Thyroid gland (tissue), 4 donors: ENCODE measurements at regions not wholly inside any gene's neighbourhood (a gene's known extent, or its start where the extent isn't known, plus 50 kb on each side); places are given as distances from the start of the nearest gene placed in this dataset.

Experiments used
- DNase-seq, 2 donors: peaks; one replicate each; pipeline ENCODE4 v3.0.0-alpha.2; 2019
- H3K27ac ChIP-seq, 3 donors: fragments of 200-600 bp; sonication (generic); 1 replicate in 2 of 3; 2 replicates in 1 of 3; pipeline ENCODE4 v1.5.1; 2016 to 2019; ENCODE audit warnings: mild to moderate bottlenecking in 1 of 3, moderate library complexity in 1 of 3
- H3K27me3 ChIP-seq: fragments of 200-600 bp; sonication (generic); one replicate; pipeline ENCODE4 v1.5.1; 2019
- H3K36me3 ChIP-seq, 2 donors: fragments of 200-600 bp; sonication (generic); one replicate each; pipeline ENCODE4 v1.5.1; 2016 to 2019
- H3K4me1 ChIP-seq, 2 donors: fragments of 200-600 bp; sonication (generic); one replicate each; pipeline ENCODE4 v1.5.1; 2017 to 2019
- H3K4me3 ChIP-seq, 3 donors: fragments of 200-600 bp; sonication (generic); replicated peaks in 1 of 3; 1 replicate in 2 of 3; 2 replicates in 1 of 3; pipeline ENCODE4 v1.5.1; 2016; ENCODE audit warnings: mild to moderate bottlenecking in 1 of 3
- H3K9me3 ChIP-seq: fragments of 200-600 bp; sonication (generic); one replicate; pipeline ENCODE4 v1.5.1; 2017
- POLR2A ChIP-seq, 2 donors: fragments of 450-650 bp; IDR thresholded peaks; one replicate each; pipeline ENCODE4 v1.6.1; 2017; ENCODE audit warnings: antibody characterized with exemption in 2 of 2, mild to moderate bottlenecking in 2 of 2, moderate library complexity in 1 of 2
- WGBS, 2 donors: methylation state at CpG; one replicate each; pipeline ENCODE4 v1.1.5; 2017; 5-methylcytosine and 5-hydroxymethylcytosine counted together
- intact Hi-C: fragments of 100-400 bp; cut with DNase I; formaldehyde crosslinking; loops from one replicate; pipeline ENCODE4 v1.15.1; 2023
- TF ChIP-seq, protein P1 (sequence below), 6 experiments: fragments of 200-600 bp in 3 of 6; fragments of 450-650 bp in 3 of 6; sonication (generic) in 3 of 6; IDR thresholded peaks; one replicate each; pipeline ENCODE4 v1.5.1; 2016 to 2019; ENCODE audit warnings: antibody characterized with exemption in 6 of 6, mild to moderate bottlenecking in 2 of 6, inconsistent platforms in 1 of 6, moderate library complexity in 1 of 6

DNA sequence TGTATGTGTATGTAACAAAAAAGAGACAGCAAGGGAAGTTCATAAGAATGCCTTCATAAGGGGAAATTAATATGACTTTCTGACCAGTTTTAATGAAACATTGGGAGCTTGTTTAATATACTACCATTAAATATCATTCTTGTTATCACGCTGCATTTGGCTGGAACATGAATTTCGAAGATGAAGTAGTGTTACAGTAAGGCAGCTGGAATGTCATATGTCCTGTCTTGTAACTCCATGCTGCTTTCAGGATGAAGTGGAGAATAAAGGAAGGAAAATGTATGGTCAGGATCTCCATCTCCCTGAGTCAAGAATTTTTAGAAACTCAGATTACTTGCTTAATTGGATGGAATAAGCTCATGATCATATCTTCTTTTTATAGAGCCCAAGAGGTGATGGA lies 61.5 kb upstream of the DMAC1 start:
- no peaks in the 10 kb centered on the region for H3K27me3 ChIP-seq
- no peak for TF ChIP-seq POLR2A (IDR thresholded peaks at IDR 0.05)
- TF ChIP-seq, protein P1, sequence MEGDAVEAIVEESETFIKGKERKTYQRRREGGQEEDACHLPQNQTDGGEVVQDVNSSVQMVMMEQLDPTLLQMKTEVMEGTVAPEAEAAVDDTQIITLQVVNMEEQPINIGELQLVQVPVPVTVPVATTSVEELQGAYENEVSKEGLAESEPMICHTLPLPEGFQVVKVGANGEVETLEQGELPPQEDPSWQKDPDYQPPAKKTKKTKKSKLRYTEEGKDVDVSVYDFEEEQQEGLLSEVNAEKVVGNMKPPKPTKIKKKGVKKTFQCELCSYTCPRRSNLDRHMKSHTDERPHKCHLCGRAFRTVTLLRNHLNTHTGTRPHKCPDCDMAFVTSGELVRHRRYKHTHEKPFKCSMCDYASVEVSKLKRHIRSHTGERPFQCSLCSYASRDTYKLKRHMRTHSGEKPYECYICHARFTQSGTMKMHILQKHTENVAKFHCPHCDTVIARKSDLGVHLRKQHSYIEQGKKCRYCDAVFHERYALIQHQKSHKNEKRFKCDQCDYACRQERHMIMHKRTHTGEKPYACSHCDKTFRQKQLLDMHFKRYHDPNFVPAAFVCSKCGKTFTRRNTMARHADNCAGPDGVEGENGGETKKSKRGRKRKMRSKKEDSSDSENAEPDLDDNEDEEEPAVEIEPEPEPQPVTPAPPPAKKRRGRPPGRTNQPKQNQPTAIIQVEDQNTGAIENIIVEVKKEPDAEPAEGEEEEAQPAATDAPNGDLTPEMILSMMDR (IDR thresholded peaks at IDR 0.05): no peak
- H3K4me1 ChIP-seq: no peaks in the 10 kb centered on the region
- H3K27ac ChIP-seq: no peak overlapping the region
- WGBS, 2 donors: 89 to 94% methylated on average over 2 of the region's 2 CpGs
- H3K4me3 ChIP-seq: no peak overlapping the region
- no peaks in the 10 kb centered on the region for H3K9me3 ChIP-seq
- no peaks in the 10 kb centered on the region for H3K36me3 ChIP-seq
- intact Hi-C loops: no loop called here
- no peak for DNase-seq

GRCh38 chr9:7860335-7860709 lies 60.7 kb upstream of the DMAC1 start:
- H3K4me3 ChIP-seq: no peak overlapping the region
- no peaks in the 10 kb centered on the region for H3K4me1 ChIP-seq
- H3K9me3 ChIP-seq: no peaks in the 10 kb centered on the region
- WGBS, 2 donors: 86 to 91% methylated on average over 1 of the region's 1 CpG
- intact Hi-C loops: no loop called here
- no peak for TF ChIP-seq POLR2A (IDR thresholded peaks at IDR 0.05)
- TF ChIP-seq, protein P1 (IDR thresholded peaks at IDR 0.05): no peak
- no peak for DNase-seq
- H3K27ac ChIP-seq: no peak overlapping the region
- H3K27me3 ChIP-seq: no peaks in the 10 kb centered on the region
- no peaks in the 10 kb centered on the region for H3K36me3 ChIP-seq

DNA sequence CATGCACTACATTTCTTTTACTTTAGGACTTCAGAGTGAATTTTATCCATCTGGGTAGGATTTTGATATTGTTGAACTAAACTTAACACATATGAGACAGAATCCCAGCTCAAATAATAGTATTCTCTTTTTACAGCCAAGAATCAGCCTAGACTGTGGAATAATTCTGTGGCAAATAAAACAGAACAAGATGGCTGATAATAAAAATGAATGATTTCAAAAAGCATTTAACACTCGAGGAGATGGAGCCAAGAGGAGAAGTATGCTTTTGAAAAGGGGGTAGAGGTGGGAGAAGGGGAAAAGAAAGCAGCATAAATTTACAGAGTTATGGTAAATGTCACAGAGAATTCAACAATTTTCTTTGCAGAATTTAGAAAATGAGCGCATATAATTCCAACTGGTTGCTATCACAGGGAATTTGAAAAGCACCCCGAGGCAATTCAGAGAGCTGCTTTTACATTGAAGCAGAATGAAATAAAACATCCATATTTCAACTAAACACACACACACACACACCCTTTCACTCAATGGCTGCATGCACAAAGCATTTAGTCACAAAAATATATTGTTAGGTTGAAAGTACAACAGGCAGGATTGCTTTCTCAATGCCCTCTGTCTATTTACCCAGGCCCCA lies 60.2 kb upstream of the DMAC1 start:
- Histone ChIP-seq H3K4me3 (no peak overlapping the region), H3K27ac (no peak overlapping the region), H3K4me1 (no peaks in the 10 kb centered on the region), H3K36me3 (no peaks in the 10 kb centered on the region), H3K9me3 (no peaks in the 10 kb centered on the region), H3K27me3 (no peaks in the 10 kb centered on the region)
- intact Hi-C loops: no loop called here
- WGBS, 2 donors: 71 to 72% methylated on average over 3 of the region's 3 CpGs
- TF ChIP-seq, protein P1 (IDR thresholded peaks at IDR 0.05): no peak
- TF ChIP-seq POLR2A (IDR thresholded peaks at IDR 0.05): no peak
- DNase-seq: no peak

GRCh38 chr9:7858166-7858565 lies 58.6 kb upstream of the DMAC1 start:
- 85 to 89% methylated on average over 2 of the region's 2 CpGs for whole genome bisulfite sequencing, 2 donors
- Histone ChIP-seq H3K4me1 (no peaks in the 10 kb centered on the region), H3K4me3 (no peak overlapping the region), H3K27me3 (no peaks in the 10 kb centered on the region), H3K9me3 (no peaks in the 10 kb centered on the region), H3K27ac (no peak overlapping the region), H3K36me3 (no peaks in the 10 kb centered on the region)
- intact Hi-C loops: no loop called here
- DNase-seq: no peak
- TF ChIP-seq, protein P1 (IDR thresholded peaks at IDR 0.05): no peak
- TF ChIP-seq POLR2A (IDR thresholded peaks at IDR 0.05): no peak

DNA sequence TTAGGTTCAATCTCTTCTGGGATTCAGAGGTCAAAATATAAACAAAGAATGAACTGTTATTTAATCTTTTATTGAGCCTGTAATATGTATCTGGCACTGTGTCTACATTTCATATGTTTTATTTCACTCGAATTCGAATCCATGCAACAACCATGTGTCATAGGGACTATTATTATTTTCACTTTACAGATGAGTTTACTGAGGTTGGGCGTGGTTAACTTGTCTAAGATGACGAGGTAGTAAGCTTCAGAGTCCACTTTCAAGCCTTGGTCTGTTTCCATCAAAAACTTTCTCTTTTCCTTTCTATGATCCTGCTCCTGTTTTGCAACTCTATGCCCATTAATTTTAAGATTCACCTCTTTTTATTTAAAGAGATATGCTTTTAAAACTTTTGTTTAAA lies 55.2 kb upstream of the DMAC1 start:
- TF ChIP-seq, protein P1 (IDR thresholded peaks at IDR 0.05): no peak
- TF ChIP-seq POLR2A (IDR thresholded peaks at IDR 0.05): no peak
- H3K27ac ChIP-seq: no peak overlapping the region
- no peak overlapping the region for H3K4me3 ChIP-seq
- no peaks in the 10 kb centered on the region for H3K4me1 ChIP-seq
- intact Hi-C loops: no loop called here
- WGBS, 2 donors: 89 to 90% methylated on average over 4 of the region's 4 CpGs
- H3K27me3 ChIP-seq: no peaks in the 10 kb centered on the region
- no peaks in the 10 kb centered on the region for H3K36me3 ChIP-seq
- no peak for DNase-seq
- no peaks in the 10 kb centered on the region for H3K9me3 ChIP-seq
